ENCODE measurements at regions not wholly inside any gene's neighbourhood (a gene's known extent, or its start where the extent isn't known, plus 50 kb on each side); places are given as distances from the start of the nearest gene placed in this dataset.

- Histone ChIP-seq H3K4me2 (ENCODE audit: low read length) (no peak overlapping the region), H3K9me3 (ENCODE audit: low read length) (no peaks in the 10 kb centered on the region), H3K36me3 (ENCODE audit: insufficient read depth, low read length) (no peaks in the 10 kb centered on the region), H3K4me3 (ENCODE audit: low read depth, low read length, poor library complexity, severe bottlenecking) (no peak overlapping the region), H3K79me2 (ENCODE audit: insufficient read depth, low read length) (no peaks in the 10 kb centered on the region), H3K9ac (ENCODE audit: low read length) (no peak overlapping the region), H3K9me2 (ENCODE audit: low read depth, low read length) (no peaks in the 10 kb centered on the region), H2AFZ (ENCODE audit: low read length) (no peak overlapping the region), H3K4me1 (ENCODE audit: insufficient read depth, low read length, severe bottlenecking) (no peaks in the 10 kb centered on the region), H3K27me3 (ENCODE audit: insufficient read depth, low read length) (no peaks in the 10 kb centered on the region), H3K27ac (ENCODE audit: low read depth, low read length, poor library complexity, severe bottlenecking) (no peak overlapping the region), H4K20me1 (ENCODE audit: insufficient read depth, low read length) (no peaks in the 10 kb centered on the region), H3F3A (ENCODE audit: insufficient read depth, low read length) (no peaks in the 10 kb centered on the region)
- no peak for TF ChIP-seq EZH2 (IDR thresholded peaks at IDR 0.05; ENCODE audit: borderline replicate concordance, low read length)
- TF ChIP-seq, protein P1, sequence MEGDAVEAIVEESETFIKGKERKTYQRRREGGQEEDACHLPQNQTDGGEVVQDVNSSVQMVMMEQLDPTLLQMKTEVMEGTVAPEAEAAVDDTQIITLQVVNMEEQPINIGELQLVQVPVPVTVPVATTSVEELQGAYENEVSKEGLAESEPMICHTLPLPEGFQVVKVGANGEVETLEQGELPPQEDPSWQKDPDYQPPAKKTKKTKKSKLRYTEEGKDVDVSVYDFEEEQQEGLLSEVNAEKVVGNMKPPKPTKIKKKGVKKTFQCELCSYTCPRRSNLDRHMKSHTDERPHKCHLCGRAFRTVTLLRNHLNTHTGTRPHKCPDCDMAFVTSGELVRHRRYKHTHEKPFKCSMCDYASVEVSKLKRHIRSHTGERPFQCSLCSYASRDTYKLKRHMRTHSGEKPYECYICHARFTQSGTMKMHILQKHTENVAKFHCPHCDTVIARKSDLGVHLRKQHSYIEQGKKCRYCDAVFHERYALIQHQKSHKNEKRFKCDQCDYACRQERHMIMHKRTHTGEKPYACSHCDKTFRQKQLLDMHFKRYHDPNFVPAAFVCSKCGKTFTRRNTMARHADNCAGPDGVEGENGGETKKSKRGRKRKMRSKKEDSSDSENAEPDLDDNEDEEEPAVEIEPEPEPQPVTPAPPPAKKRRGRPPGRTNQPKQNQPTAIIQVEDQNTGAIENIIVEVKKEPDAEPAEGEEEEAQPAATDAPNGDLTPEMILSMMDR (IDR thresholded peaks at IDR 0.05; ENCODE audit: low read length), result no peak
These were observed 223.3 kb downstream of the SEC61B start for GRCh38 chr9:99445371-99445891.

DNA sequence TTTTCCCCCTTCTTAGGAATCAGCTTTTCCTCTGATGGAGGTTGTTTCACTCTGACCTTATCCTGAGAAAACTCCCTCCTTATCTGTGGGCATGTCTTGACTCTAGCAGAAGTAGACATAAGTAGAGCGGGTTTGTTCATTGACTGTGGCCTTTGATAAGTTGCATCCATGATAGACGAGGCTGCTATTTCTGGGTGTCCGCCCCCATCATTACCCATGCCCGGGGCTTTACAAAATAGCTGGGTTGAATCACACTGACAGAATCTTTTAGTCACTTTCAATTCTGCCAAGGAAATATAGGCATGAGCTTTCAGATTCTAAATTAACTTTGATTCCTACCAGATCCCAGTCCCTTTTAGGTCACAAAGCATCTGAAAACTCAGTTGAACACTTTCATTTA lies 223.8 kb downstream of the SEC61B start:
- TF ChIP-seq, protein P1 (IDR thresholded peaks at IDR 0.05; ENCODE audit: low read length), result no peak
- TF ChIP-seq EZH2 (IDR thresholded peaks at IDR 0.05; ENCODE audit: borderline replicate concordance, low read length), result no peak
- no peaks in the 10 kb centered on the region for H3K9me2 ChIP-seq (ENCODE audit: low read depth, low read length)
- no peak overlapping the region for H3K9ac ChIP-seq (ENCODE audit: low read length)
- no peaks in the 10 kb centered on the region for H3K27me3 ChIP-seq (ENCODE audit: insufficient read depth, low read length)
- H3K9me3 ChIP-seq (ENCODE audit: low read length), result no peaks in the 10 kb centered on the region
- no peak overlapping the region for H2AFZ ChIP-seq (ENCODE audit: low read length)
- no peak overlapping the region for H3K4me2 ChIP-seq (ENCODE audit: low read length)
- no peak overlapping the region for H3K27ac ChIP-seq (ENCODE audit: low read depth, low read length, poor library complexity, severe bottlenecking)
- no peaks in the 10 kb centered on the region for H3K4me1 ChIP-seq (ENCODE audit: insufficient read depth, low read length, severe bottlenecking)
- H3K79me2 ChIP-seq (ENCODE audit: insufficient read depth, low read length), result no peaks in the 10 kb centered on the region
- H3F3A ChIP-seq (ENCODE audit: insufficient read depth, low read length), result no peaks in the 10 kb centered on the region
- no peaks in the 10 kb centered on the region for H3K36me3 ChIP-seq (ENCODE audit: insufficient read depth, low read length)
- no peak overlapping the region for H3K4me3 ChIP-seq (ENCODE audit: low read depth, low read length, poor library complexity, severe bottlenecking)
- H4K20me1 ChIP-seq (ENCODE audit: insufficient read depth, low read length), result no peaks in the 10 kb centered on the region

DNA sequence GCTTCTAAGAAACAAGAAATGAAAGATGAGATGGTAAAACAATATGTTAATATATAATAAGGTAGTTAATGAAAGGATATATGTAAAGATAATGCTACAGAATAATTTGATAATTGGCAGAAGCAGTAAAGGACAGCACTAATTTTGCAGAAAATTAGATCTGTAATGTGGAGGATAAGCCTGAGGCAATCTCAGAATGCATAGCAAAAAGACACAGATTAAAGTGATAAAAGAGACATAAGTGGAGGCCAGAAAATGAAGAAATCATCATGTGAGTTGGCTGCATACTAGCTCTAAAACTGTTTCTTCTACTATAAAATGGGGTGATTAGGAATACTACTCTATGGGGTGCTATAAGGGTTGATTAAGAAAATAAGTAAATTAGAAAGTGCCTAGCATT lies 225.9 kb downstream of the SEC61B start:
- Histone ChIP-seq H3K79me2 (ENCODE audit: insufficient read depth, low read length) (no peaks in the 10 kb centered on the region), H3K4me3 (ENCODE audit: low read depth, low read length, poor library complexity, severe bottlenecking) (no peak overlapping the region), H3K9me2 (ENCODE audit: low read depth, low read length) (no peaks in the 10 kb centered on the region), H3K4me2 (ENCODE audit: low read length) (no peak overlapping the region), H3K9me3 (ENCODE audit: low read length) (no peaks in the 10 kb centered on the region), H3K4me1 (ENCODE audit: insufficient read depth, low read length, severe bottlenecking) (no peaks in the 10 kb centered on the region), H3K27me3 (ENCODE audit: insufficient read depth, low read length) (no peaks in the 10 kb centered on the region), H2AFZ (ENCODE audit: low read length) (no peak overlapping the region), H3F3A (ENCODE audit: insufficient read depth, low read length) (no peaks in the 10 kb centered on the region), H4K20me1 (ENCODE audit: insufficient read depth, low read length) (no peaks in the 10 kb centered on the region), H3K36me3 (ENCODE audit: insufficient read depth, low read length) (no peaks in the 10 kb centered on the region), H3K27ac (ENCODE audit: low read depth, low read length, poor library complexity, severe bottlenecking) (no peak overlapping the region), H3K9ac (ENCODE audit: low read length) (no peak overlapping the region)
- no peak for TF ChIP-seq EZH2 (IDR thresholded peaks at IDR 0.05; ENCODE audit: borderline replicate concordance, low read length)
- TF ChIP-seq, protein P1 (IDR thresholded peaks at IDR 0.05; ENCODE audit: low read length), result no peak
